Motor neuron (in vitro differentiated cells): ENCODE measurements at regions not wholly inside any gene's neighbourhood (a gene's known extent, or its start where the extent isn't known, plus 50 kb on each side); places are given as distances from the start of the nearest gene placed in this dataset.

Source experiments
- ATAC-seq, 8 experiments: fragments of 200-7000 bp; cut with Tn5 transposase; replicated peaks in 6 of 8; 2 replicates each; pipeline ENCODE4 v1.8.0; 2021; ENCODE audit warnings: mild to moderate bottlenecking in 8 of 8, moderate library complexity in 8 of 8
- H3K27ac ChIP-seq, 2 donors: fragments of 250-450 bp; sonication (Bioruptor Pico); 2 replicates each; pipeline ENCODE4 v1.9.0; 2021; ENCODE audit warnings: antibody characterized with exemption in 2 of 2, mild to moderate bottlenecking in 2 of 2, moderate library complexity in 1 of 2
- H3K4me1 ChIP-seq, 2 donors: fragments of 250-450 bp; sonication (Bioruptor Pico); replicated peaks in 1 of 2; 2 replicates each; pipeline ENCODE4 v1.6.1; 2021; ENCODE audit warnings: antibody characterized with exemption in 2 of 2, mild to moderate bottlenecking in 2 of 2, moderate library complexity in 1 of 2
- H3K4me3 ChIP-seq, 5 donors: fragments of 250-450 bp; sonication (Bioruptor Pico); 2 replicates each; pipeline ENCODE4 v1.9.0; 2021; ENCODE audit warnings: antibody characterized with exemption in 5 of 5, mild to moderate bottlenecking in 5 of 5, moderate library complexity in 4 of 5
- WGBS, 10 experiments: fragments of 450-650 bp; shearing (Covaris generic); methylation state at CpG; one replicate each; pipeline ENCODE4 v1.0.0; 2022; 5-methylcytosine and 5-hydroxymethylcytosine counted together
- in situ Hi-C, 9 experiments: fragments of 400-800 bp; cut with MboI; loops; one replicate each; pipeline ENCODE4 v1.15.0; 2021; ENCODE audit warnings: low sequenced_read_pairs in 9 of 9, low pct_unique_long_range_greater_than_20kb in 2 of 9; ENCODE audit not compliant: unreplicated experiment in 9 of 9

GRCh38 chr3:178001670-178002101 lies 534.5 kb upstream of the KCNMB2 start:
- H3K27ac ChIP-seq: no peak overlapping the region
- H3K4me3 ChIP-seq: no peak overlapping the region
- 90 to 100% (median 100%) methylated on average over 1 of the region's 1 CpG; no CpG with 5 or more reads in 6 of the 10 experiments for WGBS, 10 experiments
- no peak for ATAC-seq
- no peaks in the 10 kb centered on the region for H3K4me1 ChIP-seq
- in situ Hi-C loops: no loop called here

DNA sequence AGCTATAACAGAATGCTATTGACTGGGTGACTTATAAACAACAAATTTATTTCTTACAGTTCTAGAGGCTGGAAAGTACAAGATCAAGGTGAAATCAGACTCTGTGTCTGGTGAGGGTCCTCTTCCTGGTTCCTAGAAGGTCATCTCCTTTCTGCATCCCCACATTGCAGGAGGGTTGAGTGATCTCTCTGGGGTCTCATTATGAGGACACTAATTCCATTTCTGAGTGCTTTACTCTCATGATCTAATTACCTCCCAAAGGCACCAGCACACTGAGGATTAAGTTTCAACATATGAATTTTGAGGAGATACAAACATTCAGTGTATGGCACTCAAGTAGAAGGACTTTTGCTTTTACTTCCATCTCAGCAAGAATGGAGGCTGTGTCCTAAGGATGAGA lies 534.1 kb upstream of the KCNMB2 start:
- ATAC-seq: no peak
- Histone ChIP-seq H3K4me3 (no peak overlapping the region), H3K4me1 (no peaks in the 10 kb centered on the region), H3K27ac (no peak overlapping the region)
- in situ Hi-C loops: no loop called here

DNA sequence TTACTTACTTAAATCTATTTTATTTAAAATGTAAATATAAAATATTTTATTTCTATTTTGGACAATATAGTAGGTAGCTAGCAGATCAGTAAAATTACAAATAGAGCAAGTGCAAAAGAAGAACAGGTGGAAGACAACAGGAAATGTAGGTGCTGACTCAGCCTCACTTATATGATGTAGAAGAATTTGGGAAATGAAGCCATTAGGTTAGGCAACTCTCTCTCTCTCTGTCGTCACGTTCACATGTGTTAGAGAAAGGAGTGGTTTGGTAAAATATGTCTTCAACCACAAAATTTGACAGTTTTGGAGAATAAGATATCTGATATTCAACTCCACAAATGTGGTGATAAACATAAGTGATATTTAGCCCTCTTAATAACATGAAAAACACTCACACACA lies 532.5 kb upstream of the KCNMB2 start:
- Histone ChIP-seq H3K27ac (no peak overlapping the region), H3K4me3 (no peak overlapping the region), H3K4me1 (no peaks in the 10 kb centered on the region)
- in situ Hi-C loops: no loop called here
- 35 to 95% (median 79%) methylated on average over 1 to 2 of the region's 2 CpGs; no CpG with 5 or more reads in 2 of the 10 experiments for WGBS, 10 experiments
- no peak for ATAC-seq

DNA sequence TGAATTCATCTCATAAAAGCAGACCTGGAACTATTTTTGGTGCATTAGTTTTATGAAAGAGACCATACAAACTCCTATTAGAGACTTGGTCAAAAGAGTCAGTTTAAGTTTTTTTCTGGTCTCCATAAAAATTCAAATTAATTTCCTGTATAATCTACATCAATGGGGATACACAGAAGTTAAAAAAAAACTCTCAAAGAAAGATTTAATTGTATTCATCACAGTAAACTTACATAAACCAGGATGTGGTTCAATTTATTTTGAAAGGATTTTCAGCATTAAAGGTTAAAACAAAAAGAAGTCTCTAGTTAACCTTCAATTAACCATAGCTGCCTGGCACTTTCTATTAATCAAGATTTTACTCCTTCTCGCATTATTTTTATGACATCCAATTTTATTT lies 530.3 kb upstream of the KCNMB2 start:
- ATAC-seq: no peak
- H3K4me3 ChIP-seq: no peak overlapping the region
- WGBS, 10 experiments: 100% methylated on average over 1 of the region's 1 CpG; no CpG with 5 or more reads in 1 of the 10 experiments
- no peak overlapping the region for H3K27ac ChIP-seq
- H3K4me1 ChIP-seq: no peaks in the 10 kb centered on the region
- in situ Hi-C loops: no loop called here

- in situ Hi-C loops: no loop called here
- no peak for ATAC-seq
Observed at GRCh38 chr3:178010306-178010705, 525.9 kb upstream of the KCNMB2 start.

GRCh38 chr3:178019645-178020044 lies 516.6 kb upstream of the KCNMB2 start:
- Histone ChIP-seq H3K4me3 (no peak overlapping the region), H3K27ac (no peak overlapping the region), H3K4me1 (no peaks in the 10 kb centered on the region)
- in situ Hi-C loops: no loop called here
- 43 to 100% (median 74%) methylated on average over 3 to 4 of the region's 4 CpGs for WGBS, 10 experiments
- ATAC-seq: no peak

More at GRCh38 chr3:178010306-178010705, 525.9 kb upstream of the KCNMB2 start:
- Histone ChIP-seq H3K4me1 (no peaks in the 10 kb centered on the region), H3K27ac (no peak overlapping the region), H3K4me3 (no peak overlapping the region)
- WGBS, 10 experiments: 60 to 100% (median 97%) methylated on average over 1 to 2 of the region's 2 CpGs; no CpG with 5 or more reads in 2 of the 10 experiments

- 43 to 90% (median 86%) methylated on average over 1 of the region's 1 CpG; no CpG with 5 or more reads in 3 of the 10 experiments for WGBS, 10 experiments
- H3K4me1 ChIP-seq: peaks cover 0 to 5% of the 10 kb centered on the region in 2 donors
- in situ Hi-C loops: no loop called here
- ATAC-seq: no peak
- no peak overlapping the region for H3K4me3 ChIP-seq
- no peak overlapping the region for H3K27ac ChIP-seq
Observed at GRCh38 chr3:178022599-178022998, 513.6 kb upstream of the KCNMB2 start.

- no peak overlapping the region for H3K27ac ChIP-seq
- ATAC-seq: no peak
- no peak overlapping the region for H3K4me3 ChIP-seq
- in situ Hi-C loops: no loop called here
- H3K4me1 ChIP-seq: peaks cover 0 to 8% of the 10 kb centered on the region in 2 donors
- 83 to 100% (median 96%) methylated on average over 1 of the region's 1 CpG; no CpG with 5 or more reads in 6 of the 10 experiments for WGBS, 10 experiments
Observed at GRCh38 chr3:178028933-178029332, 507.3 kb upstream of the KCNMB2 start.

- ATAC-seq: no peak
- H3K4me3 ChIP-seq: no peak overlapping the region
- peaks cover 0 to 9% of the 10 kb centered on the region in 2 donors for H3K4me1 ChIP-seq
- WGBS, 10 experiments: 30 to 96% (median 92%) methylated on average over 2 to 4 of the region's 4 CpGs
- H3K27ac ChIP-seq: no peak overlapping the region
- in situ Hi-C loops: no loop called here
Observed at GRCh38 chr3:178036451-178037144, 499.6 kb upstream of the KCNMB2 start.

DNA sequence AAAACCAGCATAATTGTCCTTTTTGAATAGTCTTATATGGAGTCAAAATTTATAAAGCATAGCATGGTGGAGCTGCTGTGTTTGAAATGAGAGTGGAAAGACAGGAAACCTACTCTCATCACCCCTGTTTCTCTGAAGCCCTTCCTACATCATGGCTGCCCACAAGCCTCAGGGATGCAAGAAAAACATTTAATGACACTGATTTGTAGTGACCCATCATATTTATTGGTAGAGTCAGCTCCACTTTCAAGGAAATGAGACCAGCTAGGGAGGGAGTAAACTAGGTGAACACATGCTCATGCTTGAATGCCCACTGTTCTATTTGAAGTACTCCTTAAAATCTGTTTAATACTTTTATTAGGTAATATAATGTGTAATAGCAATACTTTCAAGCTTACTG lies 494.3 kb upstream of the KCNMB2 start:
- Histone ChIP-seq H3K4me3 (no peak overlapping the region), H3K4me1 (peaks cover 0 to 6% of the 10 kb centered on the region in 2 donors), H3K27ac (no peak overlapping the region)
- ATAC-seq: no peak
- in situ Hi-C loops: no loop called here

DNA sequence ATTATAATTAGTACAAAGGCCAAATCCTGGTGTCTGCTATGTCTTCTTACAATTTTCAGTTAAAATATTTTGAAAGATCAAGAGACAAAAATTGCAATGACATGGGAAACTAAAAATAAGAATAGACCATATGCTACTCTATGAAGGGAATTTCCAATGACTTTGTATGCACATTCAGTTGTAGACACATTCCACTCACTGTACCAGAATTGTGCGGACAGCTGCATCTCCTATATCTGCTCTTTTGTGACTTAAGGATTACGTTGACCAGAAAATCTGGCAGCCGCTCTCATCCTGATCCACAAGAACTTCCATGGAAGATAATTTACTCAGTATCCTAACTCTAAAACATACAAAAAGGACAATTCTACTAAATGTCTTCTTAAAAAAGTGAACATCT lies 493.9 kb upstream of the KCNMB2 start:
- peak in 1 of 8 experiments; percentile 22 for ATAC-seq
- in situ Hi-C loops: no loop called here
- H3K4me3 ChIP-seq: no peak overlapping the region
- H3K27ac ChIP-seq: no peak overlapping the region
- WGBS, 10 experiments: 90 to 100% (median 100%) methylated on average over 1 to 3 of the region's 3 CpGs; no CpG with 5 or more reads in 2 of the 10 experiments
- H3K4me1 ChIP-seq: peaks cover 0 to 6% of the 10 kb centered on the region in 2 donors

DNA sequence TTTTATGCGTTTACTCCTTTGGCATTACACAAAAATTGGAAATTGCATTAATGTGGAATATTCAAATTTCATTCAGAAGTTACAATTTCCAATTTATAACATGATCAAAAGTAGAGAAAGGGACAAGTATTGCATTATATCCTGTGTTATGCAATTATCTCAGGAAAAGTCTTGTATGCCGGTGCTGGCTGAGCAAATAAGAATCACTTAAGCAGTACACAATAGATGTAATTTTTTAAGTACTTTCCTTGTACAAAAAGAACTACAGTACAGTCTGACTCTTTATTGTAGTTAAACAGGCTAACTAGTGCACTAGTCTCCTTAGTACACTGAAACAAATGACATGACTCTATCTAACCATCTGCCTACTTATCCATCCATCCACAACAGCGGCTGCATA lies 493.2 kb upstream of the KCNMB2 start:
- ATAC-seq: no peak
- WGBS, 10 experiments: 71 to 100% (median 92%) methylated on average over 1 to 3 of the region's 3 CpGs; no CpG with 5 or more reads in 1 of the 10 experiments
- in situ Hi-C loops: no loop called here

GRCh38 chr3:178044320-178044719 lies 491.9 kb upstream of the KCNMB2 start:
- H3K4me1 ChIP-seq: no peaks in the 10 kb centered on the region
- H3K27ac ChIP-seq: no peak overlapping the region
- in situ Hi-C loops: no loop called here
- no peak for ATAC-seq
- WGBS, 10 experiments: 67 to 100% (median 97%) methylated on average over 1 to 2 of the region's 2 CpGs
- no peak overlapping the region for H3K4me3 ChIP-seq

More for the DNA sequence above, 493.2 kb upstream of the KCNMB2 start:
- Histone ChIP-seq H3K27ac (no peak overlapping the region), H3K4me1 (peaks cover 0 to under 1% of the 10 kb centered on the region in 2 donors), H3K4me3 (no peak overlapping the region)

DNA sequence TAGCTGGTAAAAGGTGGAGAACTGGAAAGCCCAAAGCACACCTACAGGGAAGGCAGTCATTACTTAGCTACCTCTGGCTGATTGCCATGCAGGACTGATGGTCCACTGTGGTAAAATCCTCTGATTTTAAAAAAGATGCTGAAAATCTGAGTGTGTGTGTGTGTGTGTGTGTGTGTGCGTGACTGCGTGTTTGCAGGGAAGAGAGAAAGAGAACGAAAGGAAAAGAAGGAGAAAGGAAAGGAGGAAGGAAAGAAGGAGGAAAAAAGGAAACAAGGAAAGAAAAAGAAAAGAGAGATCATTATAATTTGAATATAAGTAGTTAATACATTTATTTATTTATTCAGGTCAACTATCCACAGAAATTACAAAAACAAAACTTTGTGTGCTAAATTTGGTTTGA lies 488.7 kb upstream of the KCNMB2 start:
- WGBS, 10 experiments: 68 to 100% (median 92%) methylated on average over 2 to 3 of the region's 3 CpGs; no CpG with 5 or more reads in 1 of the 10 experiments
- ATAC-seq: no peak
- in situ Hi-C loops: no loop called here
- Histone ChIP-seq H3K4me1 (no peaks in the 10 kb centered on the region), H3K4me3 (no peak overlapping the region), H3K27ac (no peak overlapping the region)
